ENCODE measurements at regions not wholly inside any gene's neighbourhood (a gene's known extent, or its start where the extent isn't known, plus 50 kb on each side); places are given as distances from the start of the nearest gene placed in this dataset.
"Not testable (repeated sequence)": the region's sequence is repeated elsewhere in the genome, so short reads cannot be mapped to it uniquely, and the experiment has no call there.

DNA sequence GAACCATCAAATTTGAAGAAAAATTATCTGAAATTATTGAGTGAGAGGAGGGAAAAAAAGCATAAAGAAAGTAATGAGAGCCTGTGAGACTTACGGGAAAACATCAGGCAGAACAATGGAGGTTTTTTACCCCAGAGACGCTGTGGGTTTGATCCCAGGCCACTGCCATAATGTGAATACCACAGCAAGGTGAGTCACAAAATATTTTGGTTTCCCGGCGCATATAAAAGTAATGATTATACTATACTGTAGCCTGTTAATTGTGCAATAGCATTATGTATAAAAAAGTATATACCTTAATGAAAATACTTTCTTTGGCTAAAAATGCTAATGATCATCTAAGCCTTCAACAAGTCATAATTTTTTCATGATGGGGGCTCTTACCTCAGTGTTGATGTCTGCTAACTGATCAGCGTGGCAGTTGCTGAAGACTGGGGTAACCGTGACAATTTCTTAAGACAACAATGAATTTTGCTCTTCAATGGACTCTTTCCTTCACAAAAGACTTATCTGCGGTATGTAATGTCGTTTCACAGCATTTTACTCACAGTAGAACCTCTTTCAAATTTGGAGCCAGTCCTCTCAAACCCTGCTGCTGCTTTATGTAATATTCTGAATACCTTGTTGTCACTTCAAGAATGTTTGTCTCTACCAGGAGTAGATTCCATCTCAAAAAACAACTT, 97.0 kb upstream of the FAM20C start:
- Histone ChIP-seq H2AFZ (ENCODE audit: low read depth, low read length) (no peak overlapping the region), H3K36me3 (ENCODE audit: insufficient read depth, low read length) (no peaks in the 10 kb centered on the region), H3K4me3 (ENCODE audit: low read length) (no peak overlapping the region), H3K9me3 (ENCODE audit: low read length) (no peaks in the 10 kb centered on the region), H3K4me1 (ENCODE audit: insufficient read depth, low read length) (peaks cover under 1% of the 10 kb centered on the region), H3K27me3 (ENCODE audit: insufficient read depth, low read length) (no peaks in the 10 kb centered on the region)

DNA sequence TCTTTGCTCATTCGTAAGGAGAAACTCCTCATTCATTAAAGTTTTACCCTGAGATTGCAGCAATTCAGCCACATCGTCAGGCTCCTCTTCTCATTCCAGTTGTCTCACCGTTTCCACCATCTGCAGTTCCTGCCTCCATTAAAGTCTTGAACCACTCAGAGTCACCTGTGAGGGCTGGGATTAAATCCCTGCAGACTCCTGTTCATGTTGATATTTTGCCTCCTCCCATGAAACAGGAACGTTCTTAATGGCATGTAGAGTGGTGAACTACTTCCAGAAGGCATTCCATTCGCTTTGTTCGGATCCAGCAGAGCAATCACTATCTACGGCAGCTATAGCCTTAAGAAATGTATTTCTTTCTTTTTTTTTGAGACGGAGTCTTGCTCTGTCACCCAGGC, 96.5 kb upstream of the FAM20C start:
- no peaks in the 10 kb centered on the region for H3K36me3 ChIP-seq (ENCODE audit: insufficient read depth, low read length)
- no peaks in the 10 kb centered on the region for H3K27me3 ChIP-seq (ENCODE audit: insufficient read depth, low read length)
- no peaks in the 10 kb centered on the region for H3K4me1 ChIP-seq (ENCODE audit: insufficient read depth, low read length)
- H3K4me3 ChIP-seq (ENCODE audit: low read length): no peak overlapping the region
- H2AFZ ChIP-seq (ENCODE audit: low read depth, low read length): no peak overlapping the region
- no peaks in the 10 kb centered on the region for H3K9me3 ChIP-seq (ENCODE audit: low read length)

DNA sequence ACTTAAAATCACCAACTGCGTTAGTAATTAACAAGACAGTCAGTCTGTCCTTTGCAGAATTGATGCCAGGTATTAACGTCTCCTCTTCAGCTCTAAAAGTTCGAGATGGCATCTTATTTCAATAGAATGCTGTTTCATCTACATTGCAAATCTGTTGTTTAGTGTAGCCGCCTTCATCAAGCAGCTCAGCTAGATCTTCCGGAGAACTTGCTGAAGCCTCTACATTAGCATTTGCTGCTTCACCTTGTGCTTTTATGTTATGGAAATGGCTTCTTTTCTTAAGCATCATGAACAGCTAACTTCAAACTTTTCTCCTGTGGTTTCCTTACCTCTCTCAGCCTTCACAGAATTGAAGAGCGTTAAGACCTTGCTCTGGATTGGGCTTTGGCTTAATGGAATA, 95.5 kb upstream of the FAM20C start:
- no peaks in the 10 kb centered on the region for H3K27me3 ChIP-seq (ENCODE audit: insufficient read depth, low read length)

GRCh38 chr7:97310-97841, 95.0 kb upstream of the FAM20C start:
- Histone ChIP-seq H3K27me3 (ENCODE audit: insufficient read depth, low read length) (no peaks in the 10 kb centered on the region), H3K9me3 (ENCODE audit: low read length) (no peaks in the 10 kb centered on the region), H2AFZ (ENCODE audit: low read depth, low read length) (no peak overlapping the region), H3K4me1 (ENCODE audit: insufficient read depth, low read length) (no peaks in the 10 kb centered on the region), H3K4me3 (ENCODE audit: low read length) (no peak overlapping the region), H3K36me3 (ENCODE audit: insufficient read depth, low read length) (no peaks in the 10 kb centered on the region)

More for the DNA sequence above, 95.5 kb upstream of the FAM20C start:
- H3K4me1 ChIP-seq (ENCODE audit: insufficient read depth, low read length): no peaks in the 10 kb centered on the region
- no peaks in the 10 kb centered on the region for H3K9me3 ChIP-seq (ENCODE audit: low read length)
- no peaks in the 10 kb centered on the region for H3K36me3 ChIP-seq (ENCODE audit: insufficient read depth, low read length)
- H2AFZ ChIP-seq (ENCODE audit: low read depth, low read length): no peak overlapping the region
- no peak overlapping the region for H3K4me3 ChIP-seq (ENCODE audit: low read length)

DNA sequence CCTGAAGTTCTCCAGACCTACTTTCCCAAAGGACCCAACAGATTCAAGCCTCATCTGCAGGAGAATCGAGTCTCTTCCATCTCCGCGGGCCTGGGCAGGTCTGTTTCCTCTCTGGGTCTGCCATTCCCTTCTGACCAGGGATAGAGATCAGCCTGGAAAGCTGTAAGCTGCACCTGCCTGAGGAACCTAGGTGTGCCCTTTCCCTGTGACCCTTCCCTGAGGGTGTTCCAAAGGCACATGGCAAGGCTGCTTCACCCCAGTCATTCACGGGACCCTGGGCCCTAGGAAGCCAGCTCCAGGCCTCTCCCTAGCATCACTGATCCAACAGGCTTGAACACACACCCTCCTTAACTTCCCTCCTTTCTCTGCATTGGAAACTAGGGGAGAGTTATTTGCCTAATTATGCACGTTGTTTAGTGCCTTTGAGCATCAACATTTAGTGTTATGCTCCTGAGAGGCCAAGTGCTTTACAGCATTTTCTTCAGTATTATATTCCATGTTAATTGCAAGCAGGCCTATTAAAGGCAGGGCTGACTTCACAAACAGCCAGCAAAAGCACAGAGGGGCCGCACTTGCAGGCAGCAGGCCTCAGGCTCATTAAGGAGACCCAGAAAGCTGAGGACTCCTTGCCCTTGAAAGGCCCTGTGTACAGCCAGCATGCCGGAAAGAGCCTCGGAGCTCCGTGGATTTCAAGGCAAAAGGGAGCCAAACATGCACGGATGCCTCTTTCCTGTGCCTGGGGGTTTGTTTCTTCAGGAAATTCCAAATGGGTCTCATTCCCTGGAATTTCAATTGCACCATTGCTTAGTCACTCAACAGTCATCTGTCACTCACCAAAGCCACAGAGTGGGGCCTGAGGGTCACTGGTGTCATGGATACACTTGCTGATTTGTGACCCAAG, 91.0 kb upstream of the FAM20C start:
- Histone ChIP-seq H2AFZ (ENCODE audit: low read depth, low read length) (no peak overlapping the region), H3K9me3 (ENCODE audit: low read length) (no peaks in the 10 kb centered on the region), H3K27me3 (ENCODE audit: insufficient read depth, low read length) (no peaks in the 10 kb centered on the region), H3K36me3 (ENCODE audit: insufficient read depth, low read length) (no peaks in the 10 kb centered on the region), H3K4me1 (ENCODE audit: insufficient read depth, low read length) (no peaks in the 10 kb centered on the region), H3K4me3 (ENCODE audit: low read length) (no peak overlapping the region)

- H3K36me3 ChIP-seq (ENCODE audit: insufficient read depth, low read length): no peaks in the 10 kb centered on the region
- H3K27me3 ChIP-seq (ENCODE audit: insufficient read depth, low read length): no peaks in the 10 kb centered on the region
- H3K9me3 ChIP-seq (ENCODE audit: low read length): no peaks in the 10 kb centered on the region
- H2AFZ ChIP-seq (ENCODE audit: low read depth, low read length): no peak overlapping the region
- no peak overlapping the region for H3K4me3 ChIP-seq (ENCODE audit: low read length)
- no peaks in the 10 kb centered on the region for H3K4me1 ChIP-seq (ENCODE audit: insufficient read depth, low read length)
Observed at GRCh38 chr7:102047-102711, 90.2 kb upstream of the FAM20C start.

DNA sequence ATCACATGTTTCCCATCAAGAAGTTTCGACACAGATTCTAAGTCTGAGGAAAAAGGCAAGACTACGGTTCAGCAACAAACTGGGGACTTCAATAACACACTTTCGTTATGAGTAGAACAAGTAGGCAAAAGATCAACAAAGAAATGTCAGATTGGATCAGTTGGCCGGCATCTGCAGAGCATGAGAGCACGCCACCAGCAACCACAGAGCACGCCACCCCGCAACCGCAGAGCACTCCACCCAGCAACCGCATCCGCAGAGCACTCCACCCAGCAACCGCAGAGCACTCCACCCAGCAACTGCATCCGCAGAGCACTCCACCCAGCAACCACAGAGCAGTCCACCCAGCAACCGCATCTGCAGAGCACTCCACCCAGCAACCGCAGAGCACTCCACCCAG, 89.7 kb upstream of the FAM20C start:
- no peak overlapping the region for H3K4me3 ChIP-seq (ENCODE audit: low read length)
- H3K36me3 ChIP-seq (ENCODE audit: insufficient read depth, low read length): no peaks in the 10 kb centered on the region
- H2AFZ ChIP-seq (ENCODE audit: low read depth, low read length): no peak overlapping the region
- no peaks in the 10 kb centered on the region for H3K27me3 ChIP-seq (ENCODE audit: insufficient read depth, low read length)
- no peaks in the 10 kb centered on the region for H3K4me1 ChIP-seq (ENCODE audit: insufficient read depth, low read length)
- H3K9me3 ChIP-seq (ENCODE audit: low read length): no peaks in the 10 kb centered on the region

DNA sequence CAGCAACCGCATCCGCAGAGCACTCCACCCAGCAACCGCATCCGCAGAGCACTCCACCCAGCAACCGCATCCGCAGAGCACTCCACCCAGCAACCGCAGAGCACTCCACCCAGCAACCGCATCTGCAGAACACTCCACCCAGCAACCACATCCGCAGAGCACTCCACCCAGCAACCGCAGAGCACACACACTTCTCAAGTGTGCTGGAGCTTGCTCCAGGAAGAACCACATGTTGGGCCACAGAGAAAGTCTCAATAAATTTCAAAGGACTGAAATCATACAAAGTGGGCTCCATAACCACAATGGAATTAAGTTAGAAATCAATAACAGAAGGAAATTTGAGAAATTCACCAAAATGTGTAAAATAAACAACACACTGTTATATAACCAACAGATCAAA, 88.4 kb upstream of the FAM20C start:
- H3K27me3 ChIP-seq (ENCODE audit: insufficient read depth, low read length); H3K4me1 ChIP-seq (ENCODE audit: insufficient read depth, low read length); H3K9me3 ChIP-seq (ENCODE audit: low read length); H2AFZ ChIP-seq (ENCODE audit: low read depth, low read length); H3K4me3 ChIP-seq (ENCODE audit: low read length); H3K36me3 ChIP-seq (ENCODE audit: insufficient read depth, low read length): not testable (repeated sequence)

DNA sequence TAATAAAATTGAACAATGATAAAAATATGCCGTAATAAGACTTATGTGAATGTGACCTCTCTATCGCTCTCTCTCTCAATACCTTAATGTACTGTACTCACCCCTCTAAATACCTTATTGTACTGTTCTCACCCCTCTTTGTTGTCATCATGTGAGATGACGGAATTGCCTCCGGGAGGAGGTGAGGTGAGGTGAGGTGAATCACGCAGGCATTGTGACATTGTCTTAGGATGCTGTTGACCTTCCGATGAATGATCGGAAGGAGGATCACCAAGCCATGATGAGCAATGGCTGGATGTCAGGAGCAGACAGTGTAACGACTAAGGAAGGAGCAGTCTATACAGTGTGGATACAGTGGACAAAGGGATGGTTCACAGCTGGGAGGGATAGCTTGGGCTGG, 87.4 kb upstream of the FAM20C start:
- H3K4me1 ChIP-seq (ENCODE audit: insufficient read depth, low read length): no peaks in the 10 kb centered on the region

GRCh38 chr7:106356-106755, 86.0 kb upstream of the FAM20C start:
- Histone ChIP-seq H3K27me3 (ENCODE audit: insufficient read depth, low read length) (peaks cover 3% of the 10 kb centered on the region), H3K4me3 (ENCODE audit: low read length) (no peak overlapping the region), H2AFZ (ENCODE audit: low read depth, low read length) (no peak overlapping the region), H3K36me3 (ENCODE audit: insufficient read depth, low read length) (no peaks in the 10 kb centered on the region), H3K9me3 (ENCODE audit: low read length) (no peaks in the 10 kb centered on the region), H3K4me1 (ENCODE audit: insufficient read depth, low read length) (no peaks in the 10 kb centered on the region)

More for the DNA sequence above, 87.4 kb upstream of the FAM20C start:
- Histone ChIP-seq H3K9me3 (ENCODE audit: low read length) (no peaks in the 10 kb centered on the region), H3K36me3 (ENCODE audit: insufficient read depth, low read length) (no peaks in the 10 kb centered on the region), H3K27me3 (ENCODE audit: insufficient read depth, low read length) (peaks cover 3% of the 10 kb centered on the region), H3K4me3 (ENCODE audit: low read length) (no peak overlapping the region), H2AFZ (ENCODE audit: low read depth, low read length) (no peak overlapping the region)

- H3K4me1 ChIP-seq (ENCODE audit: insufficient read depth, low read length): no peaks in the 10 kb centered on the region
- no peaks in the 10 kb centered on the region for H3K9me3 ChIP-seq (ENCODE audit: low read length)
- H3K4me3 ChIP-seq (ENCODE audit: low read length): no peak overlapping the region
- no peaks in the 10 kb centered on the region for H3K36me3 ChIP-seq (ENCODE audit: insufficient read depth, low read length)
- H2AFZ ChIP-seq (ENCODE audit: low read depth, low read length): no peak overlapping the region
- H3K27me3 ChIP-seq (ENCODE audit: insufficient read depth, low read length): peaks cover 3% of the 10 kb centered on the region
Observed at GRCh38 chr7:107233-107632, 85.1 kb upstream of the FAM20C start.

DNA sequence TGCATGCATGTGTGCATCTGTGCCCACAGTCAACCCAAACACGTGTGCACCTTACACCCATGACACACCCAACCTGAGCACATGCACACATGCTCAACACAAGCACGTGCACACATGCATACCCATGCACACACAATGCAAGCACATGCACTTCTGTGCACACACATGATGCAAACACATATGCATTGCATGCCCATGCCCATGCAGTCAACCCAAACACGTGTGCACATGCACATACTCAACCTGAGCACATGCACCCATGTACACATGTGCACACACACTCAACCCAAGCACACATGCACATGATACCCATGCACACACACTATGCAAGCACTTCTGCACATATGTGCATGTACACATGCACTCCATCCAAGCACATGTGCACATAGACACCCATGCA, 84.5 kb upstream of the FAM20C start:
- Histone ChIP-seq H3K4me1 (ENCODE audit: insufficient read depth, low read length) (no peaks in the 10 kb centered on the region), H3K9me3 (ENCODE audit: low read length) (peaks cover 3% of the 10 kb centered on the region), H2AFZ (ENCODE audit: low read depth, low read length) (no peak overlapping the region), H3K36me3 (ENCODE audit: insufficient read depth, low read length) (no peaks in the 10 kb centered on the region), H3K4me3 (ENCODE audit: low read length) (no peak overlapping the region), H3K27me3 (ENCODE audit: insufficient read depth, low read length) (peaks cover 3% of the 10 kb centered on the region)

- H2AFZ ChIP-seq (ENCODE audit: low read depth, low read length): no peak overlapping the region
- peaks cover 3% of the 10 kb centered on the region for H3K27me3 ChIP-seq (ENCODE audit: insufficient read depth, low read length)
- no peaks in the 10 kb centered on the region for H3K36me3 ChIP-seq (ENCODE audit: insufficient read depth, low read length)
- H3K9me3 ChIP-seq (ENCODE audit: low read length): peaks cover 3% of the 10 kb centered on the region
- H3K4me3 ChIP-seq (ENCODE audit: low read length): no peak overlapping the region
- no peaks in the 10 kb centered on the region for H3K4me1 ChIP-seq (ENCODE audit: insufficient read depth, low read length)
Observed at GRCh38 chr7:109094-109493, 83.3 kb upstream of the FAM20C start.

Measured in neuron (in vitro differentiated cells).